ENCODE measurements at regions not wholly inside any gene's neighbourhood (a gene's known extent, or its start where the extent isn't known, plus 50 kb on each side); places are given as distances from the start of the nearest gene placed in this dataset.

GRCh38 chr6:165941786-165942185 lies 225.9 kb downstream of the TBXT start:
- no peak for DNase-seq

- no peak for DNase-seq
These were observed 226.3 kb downstream of the TBXT start for GRCh38 chr6:165941249-165941775.

- no peak for DNase-seq
These were observed 227.3 kb downstream of the TBXT start for GRCh38 chr6:165940366-165940765.

- no peak for DNase-seq
These were observed 227.9 kb downstream of the TBXT start for GRCh38 chr6:165939601-165940290.

- DNase-seq, result no peak
These were observed 228.6 kb downstream of the TBXT start for GRCh38 chr6:165939047-165939446.

- no peak for DNase-seq
These were observed 229.9 kb downstream of the TBXT start for GRCh38 chr6:165937564-165938358.

- DNase-seq, result no peak
These were observed 231.0 kb downstream of the TBXT start for GRCh38 chr6:165936660-165937059.

GRCh38 chr6:165936096-165936495 lies 231.6 kb downstream of the TBXT start:
- DNase-seq, result no peak

- no peak for DNase-seq
These were observed 236.0 kb downstream of the TBXT start for GRCh38 chr6:165931675-165932074.

GRCh38 chr6:165930668-165931214 lies 236.9 kb downstream of the TBXT start:
- no peak for DNase-seq

GRCh38 chr6:165929607-165930006 lies 238.0 kb downstream of the TBXT start:
- DNase-seq, result no peak

GRCh38 chr6:165926378-165926777 lies 241.3 kb downstream of the TBXT start:
- no peak for DNase-seq

GRCh38 chr6:165925474-165926156 lies 242.0 kb downstream of the TBXT start:
- no peak for DNase-seq

- no peak for DNase-seq
These were observed 245.3 kb downstream of the TBXT start for GRCh38 chr6:165922309-165922794.

- DNase-seq, result no peak
These were observed 246.6 kb downstream of the TBXT start for GRCh38 chr6:165920896-165921671.

GRCh38 chr6:165917576-165917975 lies 250.1 kb downstream of the TBXT start:
- no peak for DNase-seq

- no peak for DNase-seq
These were observed 252.2 kb upstream of the PDE10A start for GRCh38 chr6:165915022-165915770.

GRCh38 chr6:165913676-165914570 lies 250.9 kb upstream of the PDE10A start:
- no peak for DNase-seq

- no peak for DNase-seq
These were observed 247.3 kb upstream of the PDE10A start for GRCh38 chr6:165910184-165910966.

- no peak for DNase-seq
These were observed 243.7 kb upstream of the PDE10A start for GRCh38 chr6:165906736-165907135.
